Choroid plexus epithelial cell (primary cell): ENCODE measurements at regions not wholly inside any gene's neighbourhood (a gene's known extent, or its start where the extent isn't known, plus 50 kb on each side); places are given as distances from the start of the nearest gene placed in this dataset.

Experiments
- DNase-seq: peaks from one replicate; pipeline ENCODE4 v3.0.0-alpha.2; 2010; ENCODE audit warnings: low read depth
- H3K4me3 ChIP-seq: 2 replicates; pipeline ENCODE4 v1.5.1; 2011; ENCODE audit warnings: low read depth, mild to moderate bottlenecking, control low read depth, low read length, moderate library complexity
- CTCF ChIP-seq: conservative IDR thresholded peaks from 2 replicates; pipeline ENCODE4 v1.5.1; 2011; ENCODE audit warnings: low read depth, mild to moderate bottlenecking, control low read depth, inconsistent platforms, low read length, moderate library complexity

GRCh38 chr2:19125901-19126680 is 232.3 kb downstream of the OSR1 start:
- no peak for TF ChIP-seq CTCF
- DNase-seq: no peak
- no peak overlapping the region for H3K4me3 ChIP-seq

- no peak overlapping the region for H3K4me3 ChIP-seq
- DNase-seq: peak; percentile 88
- no peak for TF ChIP-seq CTCF
Measured at GRCh38 chr2:19124135-19124534, 234.3 kb downstream of the OSR1 start.

GRCh38 chr2:19123556-19123955 is 234.9 kb downstream of the OSR1 start:
- no peak for TF ChIP-seq CTCF
- H3K4me3 ChIP-seq: no peak overlapping the region
- DNase-seq: no peak

- DNase-seq: no peak
- no peak for TF ChIP-seq CTCF
Measured at GRCh38 chr2:19122220-19122619, 236.2 kb downstream of the OSR1 start.

GRCh38 chr2:19120941-19121750 is 237.3 kb downstream of the OSR1 start:
- peak; percentile 84 for DNase-seq
- TF ChIP-seq CTCF: no peak
- H3K4me3 ChIP-seq: no peak overlapping the region

More at GRCh38 chr2:19122220-19122619, 236.2 kb downstream of the OSR1 start:
- H3K4me3 ChIP-seq: no peak overlapping the region

- DNase-seq: no peak
- TF ChIP-seq CTCF: no peak
- H3K4me3 ChIP-seq: no peak overlapping the region
Measured at GRCh38 chr2:19120181-19120580, 238.2 kb downstream of the OSR1 start.
